Peyer's patch (tissue), 4 donors: ENCODE measurements at regions not wholly inside any gene's neighbourhood (a gene's known extent, or its start where the extent isn't known, plus 50 kb on each side); places are given as distances from the start of the nearest gene placed in this dataset.

Experiments used
- CTCF ChIP-seq, 6 experiments: fragments of 450-650 bp in 4 of 6; fragments of 200-600 bp in 2 of 6; sonication (generic) in 1 of 6; IDR thresholded peaks; one replicate each; pipeline ENCODE4 v1.5.1; 2017 to 2019; ENCODE audit warnings: antibody characterized with exemption in 6 of 6, mild to moderate bottlenecking in 3 of 6, moderate library complexity in 1 of 6
- POLR2A ChIP-seq, 2 donors: fragments of 450-650 bp; IDR thresholded peaks; one replicate each; pipeline ENCODE4 v1.5.1; 2017; ENCODE audit warnings: antibody characterized with exemption in 2 of 2, mild to moderate bottlenecking in 2 of 2, moderate library complexity in 2 of 2

DNA sequence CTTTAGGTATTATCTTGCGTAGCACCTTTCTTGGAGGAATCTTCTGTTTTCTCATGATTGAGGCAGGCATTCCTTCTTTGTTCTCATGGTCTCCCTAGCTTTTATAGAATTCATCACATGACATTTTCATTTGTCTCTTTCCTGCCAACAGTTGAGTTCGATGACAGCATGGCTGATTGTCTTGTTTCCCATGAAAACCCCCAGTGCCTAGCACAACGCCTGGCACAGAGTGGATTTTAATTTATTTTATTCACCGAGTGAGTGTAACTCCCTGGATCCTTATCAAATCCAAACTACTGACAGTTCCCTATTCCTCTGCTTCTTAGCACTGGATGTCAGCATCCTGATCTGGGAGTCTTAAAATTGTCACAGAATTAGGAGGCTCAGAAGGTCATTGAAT, 182.6 kb downstream of the SUDS3 start:
- no peak for TF ChIP-seq CTCF (IDR thresholded peaks at IDR 0.05)
- no peak for TF ChIP-seq POLR2A (IDR thresholded peaks at IDR 0.05)
